Prostate gland (tissue), 2 donors: ENCODE measurements at regions not wholly inside any gene's neighbourhood (a gene's known extent, or its start where the extent isn't known, plus 50 kb on each side); places are given as distances from the start of the nearest gene placed in this dataset.

ENCODE experiments used
- DNase-seq: peaks from one replicate; pipeline ENCODE4 v3.0.0-alpha.2; 2019; ENCODE audit warnings: low spot score
- H3K27ac ChIP-seq, 2 donors: fragments of 200-600 bp; sonication (generic); 2 replicates each; pipeline ENCODE4 v1.5.1; 2017 to 2019
- H3K27me3 ChIP-seq: fragments of 200-600 bp; sonication (generic); replicated peaks from 2 replicates; pipeline ENCODE4 v1.5.1; 2019; ENCODE audit not compliant: insufficient read depth
- H3K36me3 ChIP-seq, 2 donors: fragments of 200-600 bp; sonication (generic); 1 replicate in 1 of 2; 2 replicates in 1 of 2; pipeline versions ENCODE4 v1.5.1 to v1.8.1; 2017 to 2019
- H3K4me1 ChIP-seq: fragments of 200-600 bp; sonication (generic); replicated peaks from 2 replicates; pipeline ENCODE4 v1.5.1; 2019
- H3K4me3 ChIP-seq, 2 donors: fragments of 200-600 bp; sonication (generic); 2 replicates each; pipeline ENCODE4 v1.5.1; 2017 to 2019
- H3K9me3 ChIP-seq: fragments of 200-600 bp; sonication (generic); 2 replicates; pipeline ENCODE4 v1.5.1; 2017
- POLR2A ChIP-seq: fragments of 450-650 bp; IDR thresholded peaks from one replicate; pipeline ENCODE4 v1.6.1; 2016; ENCODE audit warnings: antibody characterized with exemption, mild to moderate bottlenecking
- POLR2AphosphoS5 ChIP-seq: sonication (generic); formaldehyde crosslinking; IDR thresholded peaks from one replicate; pipeline ENCODE4 v1.6.1; 2017; ENCODE audit warnings: antibody characterized with exemption
- whole genome bisulfite sequencing: methylation state at CpG from one replicate; pipeline ENCODE4 v1.1.5; 2018; 5-methylcytosine and 5-hydroxymethylcytosine counted together
- intact Hi-C: fragments of 100-400 bp; cut with DNase I; formaldehyde crosslinking; loops from one replicate; pipeline ENCODE4 v1.14.2; 2022
- TF ChIP-seq, protein P1 (sequence below), 4 experiments: fragments of 200-600 bp in 2 of 4; fragments of 450-650 bp in 2 of 4; sonication (generic) in 2 of 4; IDR thresholded peaks; 1 replicate in 3 of 4; 2 replicates in 1 of 4; pipeline ENCODE4 v1.5.1; 2016 to 2019; ENCODE audit warnings: antibody characterized with exemption in 4 of 4, mild to moderate bottlenecking in 2 of 4, moderate library complexity in 2 of 4

DNA sequence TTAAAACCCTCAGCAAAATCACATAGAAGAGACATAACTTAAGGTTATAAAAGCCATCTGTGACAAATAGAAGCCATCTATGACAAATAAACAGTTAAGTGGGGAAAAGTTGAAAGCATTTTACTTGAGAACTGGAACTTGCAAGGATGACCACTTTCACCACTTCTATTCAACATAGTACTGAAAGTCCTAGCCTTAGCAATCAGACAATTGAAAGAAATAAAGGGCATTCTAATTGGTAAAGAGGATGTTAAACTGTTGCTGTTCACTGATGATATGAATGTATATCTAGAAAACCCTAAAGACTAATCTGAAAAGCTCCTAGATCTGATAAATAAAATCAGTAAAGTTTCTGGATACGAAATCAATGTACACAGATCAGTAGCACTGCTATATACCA is 186.9 kb upstream of the SATB1 start:
- no peak for TF ChIP-seq POLR2AphosphoS5
- no peak for TF ChIP-seq POLR2A
- TF ChIP-seq, protein P1, sequence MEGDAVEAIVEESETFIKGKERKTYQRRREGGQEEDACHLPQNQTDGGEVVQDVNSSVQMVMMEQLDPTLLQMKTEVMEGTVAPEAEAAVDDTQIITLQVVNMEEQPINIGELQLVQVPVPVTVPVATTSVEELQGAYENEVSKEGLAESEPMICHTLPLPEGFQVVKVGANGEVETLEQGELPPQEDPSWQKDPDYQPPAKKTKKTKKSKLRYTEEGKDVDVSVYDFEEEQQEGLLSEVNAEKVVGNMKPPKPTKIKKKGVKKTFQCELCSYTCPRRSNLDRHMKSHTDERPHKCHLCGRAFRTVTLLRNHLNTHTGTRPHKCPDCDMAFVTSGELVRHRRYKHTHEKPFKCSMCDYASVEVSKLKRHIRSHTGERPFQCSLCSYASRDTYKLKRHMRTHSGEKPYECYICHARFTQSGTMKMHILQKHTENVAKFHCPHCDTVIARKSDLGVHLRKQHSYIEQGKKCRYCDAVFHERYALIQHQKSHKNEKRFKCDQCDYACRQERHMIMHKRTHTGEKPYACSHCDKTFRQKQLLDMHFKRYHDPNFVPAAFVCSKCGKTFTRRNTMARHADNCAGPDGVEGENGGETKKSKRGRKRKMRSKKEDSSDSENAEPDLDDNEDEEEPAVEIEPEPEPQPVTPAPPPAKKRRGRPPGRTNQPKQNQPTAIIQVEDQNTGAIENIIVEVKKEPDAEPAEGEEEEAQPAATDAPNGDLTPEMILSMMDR (IDR thresholded peaks at IDR 0.05): no peak
- no peaks in the 10 kb centered on the region for H3K4me1 ChIP-seq
- 93% methylated on average over 1 of the region's 1 CpG for WGBS
- no peaks in the 10 kb centered on the region for H3K27me3 ChIP-seq
- no peak overlapping the region for H3K4me3 ChIP-seq
- H3K9me3 ChIP-seq: no peaks in the 10 kb centered on the region
- intact Hi-C loops: no loop called here
- DNase-seq: no peak
- H3K27ac ChIP-seq: no peak overlapping the region
- no peaks in the 10 kb centered on the region for H3K36me3 ChIP-seq

DNA sequence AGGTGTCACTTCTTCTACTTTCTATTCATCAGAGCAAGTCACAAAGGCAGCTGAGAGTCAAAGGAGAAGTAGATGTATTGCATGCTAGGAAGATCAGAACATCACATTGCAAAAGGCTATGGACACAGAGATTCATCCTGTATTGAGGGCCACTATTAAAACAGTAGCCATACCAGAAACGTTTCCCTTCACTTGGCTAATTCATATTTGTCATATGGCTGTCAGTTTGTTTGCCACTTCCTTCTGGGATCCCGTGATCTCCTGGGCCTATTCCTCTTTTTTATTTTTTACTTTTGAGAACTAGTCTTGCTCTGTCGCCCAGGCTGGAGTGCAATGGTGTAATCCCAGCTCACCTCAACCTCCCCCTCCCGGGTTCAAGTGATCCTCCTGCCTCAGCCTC is 184.0 kb upstream of the SATB1 start:
- H3K4me1 ChIP-seq: no peaks in the 10 kb centered on the region
- no peak overlapping the region for H3K27ac ChIP-seq
- no peaks in the 10 kb centered on the region for H3K9me3 ChIP-seq
- no peak overlapping the region for H3K4me3 ChIP-seq
- no peaks in the 10 kb centered on the region for H3K27me3 ChIP-seq
- DNase-seq: no peak
- H3K36me3 ChIP-seq: no peaks in the 10 kb centered on the region
- WGBS: 89% methylated on average over 4 of the region's 4 CpGs
- no peak for TF ChIP-seq POLR2AphosphoS5
- TF ChIP-seq, protein P1 (IDR thresholded peaks at IDR 0.05): no peak
- TF ChIP-seq POLR2A: no peak
- intact Hi-C loops: no loop called here

DNA sequence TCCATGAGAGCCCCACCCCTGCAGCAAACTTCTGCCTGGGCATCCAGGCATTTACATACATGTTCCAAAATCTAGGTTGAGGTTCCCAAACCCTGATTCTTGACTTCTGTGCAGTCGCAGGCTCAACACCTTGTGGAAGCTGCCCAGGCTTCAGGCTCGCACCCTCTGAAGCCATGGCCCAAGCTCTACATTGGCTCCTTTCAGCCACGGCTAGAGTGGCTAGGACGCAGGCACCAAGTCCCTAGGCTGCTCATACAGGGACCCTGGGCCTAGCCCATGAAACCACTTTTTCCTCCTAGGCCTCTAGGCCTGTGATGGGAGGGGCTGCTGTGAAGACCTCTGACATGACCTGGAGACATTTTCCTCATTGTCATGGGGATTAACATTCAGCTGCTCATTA is 172.8 kb upstream of the SATB1 start:
- Histone ChIP-seq H3K4me1 (no peaks in the 10 kb centered on the region), H3K9me3 (no peaks in the 10 kb centered on the region), H3K4me3 (no peak overlapping the region), H3K27ac (no peak overlapping the region), H3K27me3 (peaks cover 2% of the 10 kb centered on the region), H3K36me3 (no peaks in the 10 kb centered on the region)
- intact Hi-C loops: no loop called here
- WGBS: 100% methylated on average over 4 of the region's 4 CpGs
- TF ChIP-seq, protein P1 (IDR thresholded peaks at IDR 0.05): no peak
- TF ChIP-seq POLR2AphosphoS5 (no peak), POLR2A (no peak)
- no peak for DNase-seq

DNA sequence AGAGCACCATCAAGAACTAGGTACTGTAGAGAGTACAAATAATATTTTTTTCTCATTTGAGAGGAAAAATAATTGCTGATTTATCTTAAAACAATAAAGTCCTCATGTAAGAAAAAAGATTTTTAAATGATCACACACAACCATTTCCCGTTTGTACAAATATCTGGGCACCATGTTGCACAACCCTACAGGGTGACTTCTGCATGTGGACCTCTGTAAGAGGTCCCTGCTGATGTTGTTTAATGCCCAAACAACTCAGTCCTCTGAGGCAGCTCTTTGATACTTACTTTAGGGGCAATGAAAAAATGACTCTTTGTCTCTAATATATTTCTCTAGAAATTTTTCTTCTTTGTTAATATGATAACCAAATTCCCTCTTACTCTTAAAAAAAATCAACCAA is 168.1 kb upstream of the SATB1 start:
- Histone ChIP-seq H3K36me3 (no peaks in the 10 kb centered on the region), H3K27me3 (peaks cover 2% of the 10 kb centered on the region), H3K4me3 (no peak overlapping the region), H3K9me3 (no peaks in the 10 kb centered on the region), H3K27ac (no peak overlapping the region), H3K4me1 (no peaks in the 10 kb centered on the region)
- intact Hi-C loops: no loop called here
- DNase-seq: no peak
- TF ChIP-seq POLR2A: no peak
- TF ChIP-seq POLR2AphosphoS5: no peak
- TF ChIP-seq, protein P1 (IDR thresholded peaks at IDR 0.05): no peak
- WGBS: 3% methylated on average over 1 of the region's 1 CpG

DNA sequence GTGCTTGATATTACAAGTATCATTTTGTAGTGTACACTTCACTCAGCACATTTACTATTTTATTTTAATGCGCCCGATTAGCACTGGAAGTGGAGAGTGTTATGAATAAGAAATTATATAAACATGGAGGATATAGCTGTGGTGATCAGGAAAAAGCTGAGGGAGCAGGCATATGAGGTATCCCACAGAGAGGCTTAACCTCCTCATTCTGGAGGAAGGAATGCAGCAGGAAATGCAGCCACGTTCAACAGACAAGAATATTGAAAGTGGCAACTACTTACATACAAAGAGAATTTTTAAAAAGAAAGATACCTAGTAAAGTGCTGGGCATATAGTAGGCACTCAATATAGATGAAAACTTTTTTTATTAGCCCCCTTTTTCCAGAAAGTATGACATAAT is 166.0 kb upstream of the SATB1 start:
- H3K4me3 ChIP-seq: no peak overlapping the region
- H3K27ac ChIP-seq: no peak overlapping the region
- intact Hi-C loops: no loop called here
- no peaks in the 10 kb centered on the region for H3K36me3 ChIP-seq
- DNase-seq: no peak
- 57% methylated on average over 3 of the region's 3 CpGs for WGBS
- no peaks in the 10 kb centered on the region for H3K9me3 ChIP-seq
- TF ChIP-seq, protein P1 (IDR thresholded peaks at IDR 0.05): no peak
- TF ChIP-seq POLR2AphosphoS5: no peak
- TF ChIP-seq POLR2A: no peak
- no peaks in the 10 kb centered on the region for H3K4me1 ChIP-seq
- peaks cover 2% of the 10 kb centered on the region for H3K27me3 ChIP-seq
